Activated CD4-positive, alpha-beta T cell treated with anti-CD3 and anti-CD28 coated beads, Interleukin-2, amount 50 U/mL, for 24 hours (primary cell): ENCODE measurements at regions not wholly inside any gene's neighbourhood (a gene's known extent, or its start where the extent isn't known, plus 50 kb on each side); places are given as distances from the start of the nearest gene placed in this dataset.
A peak's percentile ranks its signal among the peaks of the same experiment; 100 is the strongest.

Experiments
- DNase-seq, 2 donors: peaks; one replicate each; pipeline ENCODE4 v3.0.0-alpha.2; 2020; ENCODE audit warnings: low read depth in 1 of 2, low spot score in 1 of 2

DNA sequence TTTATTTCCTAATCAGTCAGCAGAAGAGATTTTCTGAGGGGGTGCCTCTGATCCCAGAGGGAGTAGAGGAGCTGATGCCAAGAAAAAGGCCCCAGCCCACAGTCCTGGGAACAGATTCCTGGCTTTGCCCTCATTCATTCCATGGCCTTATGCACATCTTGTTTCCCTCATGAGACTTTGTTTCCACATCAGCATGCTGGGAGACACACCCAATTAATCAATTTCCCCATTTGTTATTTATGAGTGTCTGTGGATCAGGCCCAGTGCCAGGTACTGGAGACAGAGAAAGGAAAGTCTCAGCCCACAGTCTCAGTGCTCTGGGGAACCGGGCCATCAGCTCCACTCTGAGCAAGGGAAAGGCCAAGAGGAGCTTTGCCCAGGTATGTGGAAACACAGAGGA is 496.2 kb upstream of the ZMIZ1 start:
- no peak for DNase-seq

DNA sequence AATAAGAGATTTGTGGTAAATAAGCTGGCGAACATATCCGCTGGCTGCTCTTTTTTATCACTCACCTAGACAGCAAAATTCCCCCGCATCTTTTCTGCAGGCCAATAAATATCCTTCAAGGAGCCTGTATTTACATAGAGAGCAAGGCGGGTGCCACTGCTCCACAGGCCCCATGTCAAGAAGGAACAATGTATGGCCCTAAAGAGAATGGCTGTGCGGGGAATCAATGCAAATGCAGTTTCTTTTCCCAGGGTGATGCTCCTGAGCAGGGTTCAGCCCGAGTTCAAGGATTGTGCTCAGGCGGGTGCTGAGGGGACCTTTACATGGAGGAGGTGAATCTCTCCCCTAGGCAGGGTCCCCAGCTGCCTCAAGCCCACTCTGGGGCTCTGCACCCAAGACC is 494.2 kb upstream of the ZMIZ1 start:
- DNase-seq, result no peak

GRCh38 chr10:78575400-78575799 is 493.4 kb upstream of the ZMIZ1 start:
- no peak for DNase-seq

GRCh38 chr10:78576276-78576675 is 492.5 kb upstream of the ZMIZ1 start:
- no peak for DNase-seq

GRCh38 chr10:78577712-78578111 is 491.1 kb upstream of the ZMIZ1 start:
- DNase-seq, result no peak

- DNase-seq, result peak in 1 of 2 donors; percentile 62
Measured at GRCh38 chr10:78578929-78579328, 489.8 kb upstream of the ZMIZ1 start.

- no peak for DNase-seq
Measured at GRCh38 chr10:78579576-78579975, 489.2 kb upstream of the ZMIZ1 start.

GRCh38 chr10:78579995-78580394 is 488.8 kb upstream of the ZMIZ1 start:
- DNase-seq, result no peak

DNA sequence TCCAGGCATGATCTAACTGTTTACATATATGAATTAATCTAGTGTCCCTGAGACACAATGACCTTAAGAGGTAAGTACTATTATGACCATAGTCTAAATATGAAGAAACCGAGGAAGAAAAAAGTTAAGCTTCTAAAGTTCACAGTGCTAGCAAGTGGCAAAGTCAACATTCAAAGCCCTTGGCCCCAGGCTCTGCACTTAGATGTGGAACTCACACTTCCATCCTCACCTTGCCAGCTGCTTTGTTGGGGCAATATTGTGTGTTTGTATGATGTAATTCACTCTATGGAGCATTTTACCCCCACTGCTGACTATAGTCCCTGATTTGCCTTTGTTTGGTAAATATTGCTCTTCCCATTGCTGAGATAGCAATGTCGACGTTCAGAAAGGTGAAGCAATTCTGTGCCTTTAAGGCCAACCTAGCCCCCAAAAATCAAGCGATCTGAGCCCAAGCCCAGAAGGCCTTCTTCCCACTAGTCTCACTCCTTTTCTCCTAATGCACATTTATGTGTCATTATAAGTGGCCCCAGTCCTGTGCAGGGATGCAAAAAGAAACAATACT is 487.6 kb upstream of the ZMIZ1 start:
- no peak for DNase-seq

DNA sequence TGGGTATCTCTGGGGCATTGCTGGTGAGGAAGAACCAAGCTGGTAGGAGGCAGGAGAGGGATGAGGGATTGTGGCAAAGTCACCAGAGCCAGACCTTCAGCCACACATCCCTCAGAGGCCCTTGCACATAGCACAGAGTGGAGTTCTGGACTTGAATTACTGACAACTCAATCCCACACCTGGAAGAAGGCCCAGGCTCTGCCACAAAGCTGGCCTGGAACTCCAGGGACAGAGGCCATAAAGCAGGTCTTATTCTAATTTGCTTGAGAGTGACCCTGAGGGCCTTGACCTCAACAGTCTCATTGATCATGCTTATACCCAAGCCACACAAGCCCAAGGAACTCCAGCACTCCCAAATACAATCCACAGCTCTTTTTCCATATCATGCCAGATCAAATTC is 486.2 kb upstream of the ZMIZ1 start:
- no peak for DNase-seq

- no peak for DNase-seq
Measured at GRCh38 chr10:78584266-78584665, 484.5 kb upstream of the ZMIZ1 start.

DNA sequence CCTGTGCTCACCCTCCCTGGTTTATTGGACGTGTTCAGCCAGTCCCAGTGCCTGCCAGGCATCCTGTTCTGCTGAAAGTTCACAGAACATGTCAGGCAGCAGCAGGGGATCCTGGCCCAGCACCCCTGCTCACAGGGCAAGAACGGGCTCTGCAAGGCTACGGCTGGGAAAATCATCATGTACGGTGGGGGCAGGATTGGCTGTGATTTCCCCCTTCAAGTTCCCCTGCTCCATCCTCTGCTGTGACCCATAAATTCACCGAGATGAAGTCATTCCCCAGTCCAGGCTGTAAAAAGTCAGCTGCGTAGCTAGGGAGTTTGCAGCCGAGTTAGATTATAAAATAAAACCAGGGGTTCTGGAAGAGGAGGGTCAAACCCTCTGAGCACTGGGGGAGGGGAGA is 484.1 kb upstream of the ZMIZ1 start:
- DNase-seq, result no peak

- no peak for DNase-seq
Measured at GRCh38 chr10:78585952-78586351, 482.8 kb upstream of the ZMIZ1 start.

GRCh38 chr10:78588194-78588811 is 480.5 kb upstream of the ZMIZ1 start:
- no peak for DNase-seq

GRCh38 chr10:78589687-78590086 is 479.1 kb upstream of the ZMIZ1 start:
- no peak for DNase-seq

GRCh38 chr10:78591066-78591465 is 477.7 kb upstream of the ZMIZ1 start:
- no peak for DNase-seq

- DNase-seq, result no peak
Measured at GRCh38 chr10:78594559-78595268, 474.1 kb upstream of the ZMIZ1 start.

GRCh38 chr10:78595269-78595619 is 473.5 kb upstream of the ZMIZ1 start:
- no peak for DNase-seq

GRCh38 chr10:78596556-78596955 is 472.2 kb upstream of the ZMIZ1 start:
- no peak for DNase-seq

GRCh38 chr10:78597796-78598555 is 470.8 kb upstream of the ZMIZ1 start:
- no peak for DNase-seq

GRCh38 chr10:78599122-78599853 is 469.5 kb upstream of the ZMIZ1 start:
- no peak for DNase-seq
